NCI-H2227 (cell line): ENCODE measurements at regions not wholly inside any gene's neighbourhood (a gene's known extent, or its start where the extent isn't known, plus 50 kb on each side); places are given as distances from the start of the nearest gene placed in this dataset.

Experiments used
- DNase-seq: peaks from one replicate; lab custom pipeline; 2025; ENCODE audit not compliant: unreplicated experiment; lab: John Stamatoyannopoulos, UW

DNA sequence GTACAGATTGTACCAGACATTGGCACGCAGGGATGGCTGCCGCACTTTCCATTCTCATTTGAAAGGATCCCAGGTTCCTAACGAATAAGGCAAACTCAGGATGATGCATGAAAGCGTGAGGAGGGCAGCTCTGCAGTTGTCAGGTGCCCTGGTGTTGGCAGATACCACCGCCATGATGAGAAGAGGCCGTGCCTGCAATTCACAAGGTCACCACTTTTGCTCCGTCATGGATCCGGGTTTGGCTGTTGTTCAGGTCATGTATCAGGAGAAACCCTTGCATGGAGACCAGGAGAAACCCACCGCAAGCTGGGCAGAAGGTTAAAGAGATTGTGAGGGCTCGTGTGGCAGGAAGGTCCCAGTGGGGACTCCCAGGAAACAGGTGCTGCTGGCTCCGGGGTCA lies 233.2 kb downstream of the KLF6 start:
- no peak for DNase-seq

DNA sequence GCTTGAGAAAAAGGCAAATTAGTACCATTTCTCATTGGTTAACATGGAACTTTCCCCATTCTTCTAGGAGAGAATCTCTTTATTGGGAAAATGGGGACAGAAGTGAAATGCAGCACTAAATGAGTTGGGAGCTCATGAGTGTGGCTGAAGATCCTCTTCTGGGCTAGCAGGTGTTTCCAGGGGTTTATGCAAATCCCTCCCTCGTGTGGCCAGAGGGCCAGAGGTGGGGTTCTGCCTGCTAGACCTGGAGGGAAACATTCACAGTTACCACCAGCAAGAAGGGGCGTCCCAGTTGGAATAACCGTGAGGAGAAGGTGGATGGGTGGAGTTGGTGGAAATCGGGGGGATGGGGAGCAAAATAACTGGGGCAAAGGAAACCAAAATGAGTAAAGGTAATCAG lies 235.9 kb downstream of the KLF6 start:
- no peak for DNase-seq

GRCh38 chr10:3548702-3549101 lies 236.3 kb downstream of the KLF6 start:
- DNase-seq: no peak

DNA sequence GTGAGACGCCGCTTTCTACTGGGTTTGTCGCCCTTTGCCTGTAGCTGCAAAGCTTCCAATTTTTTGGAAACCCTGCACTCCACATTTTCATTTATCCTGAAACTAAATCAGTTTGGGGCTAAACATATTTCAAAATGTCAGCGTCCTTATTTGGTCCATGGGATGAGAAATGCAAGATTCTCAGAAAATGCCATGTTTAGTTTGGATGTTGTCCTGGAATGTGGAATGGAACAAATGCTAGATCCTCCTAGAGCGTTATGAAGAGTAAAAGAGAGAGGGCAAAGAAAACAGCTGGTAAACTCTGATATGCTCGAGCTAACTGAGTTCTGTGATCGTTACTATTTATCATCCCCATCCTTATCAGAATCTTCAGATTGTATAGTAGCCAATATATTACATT lies 236.9 kb downstream of the KLF6 start:
- no peak for DNase-seq

DNA sequence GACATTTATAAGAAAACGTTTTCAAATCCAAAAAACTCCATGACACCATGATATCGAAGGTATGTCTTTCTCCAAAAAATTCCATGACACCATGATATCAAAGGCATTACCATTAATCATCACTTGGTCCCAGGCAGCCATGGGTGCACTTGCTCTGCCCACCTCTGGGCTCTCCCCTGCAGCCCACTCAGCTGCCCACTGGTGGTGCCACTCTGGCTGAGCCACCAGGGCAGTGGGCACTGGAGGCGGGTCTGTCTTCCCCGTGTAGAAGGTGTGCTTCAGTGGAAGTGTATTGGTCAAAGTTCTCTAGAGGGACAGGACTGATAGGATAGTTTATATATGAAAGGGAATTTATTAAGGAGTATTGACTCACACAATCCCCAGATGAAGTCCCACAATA lies 240.4 kb downstream of the KLF6 start:
- no peak for DNase-seq

- DNase-seq: no peak
Measured at GRCh38 chr10:3542185-3542611, 242.8 kb downstream of the KLF6 start.

- DNase-seq: no peak
Measured at GRCh38 chr10:3539696-3540383, 245.2 kb downstream of the KLF6 start.

DNA sequence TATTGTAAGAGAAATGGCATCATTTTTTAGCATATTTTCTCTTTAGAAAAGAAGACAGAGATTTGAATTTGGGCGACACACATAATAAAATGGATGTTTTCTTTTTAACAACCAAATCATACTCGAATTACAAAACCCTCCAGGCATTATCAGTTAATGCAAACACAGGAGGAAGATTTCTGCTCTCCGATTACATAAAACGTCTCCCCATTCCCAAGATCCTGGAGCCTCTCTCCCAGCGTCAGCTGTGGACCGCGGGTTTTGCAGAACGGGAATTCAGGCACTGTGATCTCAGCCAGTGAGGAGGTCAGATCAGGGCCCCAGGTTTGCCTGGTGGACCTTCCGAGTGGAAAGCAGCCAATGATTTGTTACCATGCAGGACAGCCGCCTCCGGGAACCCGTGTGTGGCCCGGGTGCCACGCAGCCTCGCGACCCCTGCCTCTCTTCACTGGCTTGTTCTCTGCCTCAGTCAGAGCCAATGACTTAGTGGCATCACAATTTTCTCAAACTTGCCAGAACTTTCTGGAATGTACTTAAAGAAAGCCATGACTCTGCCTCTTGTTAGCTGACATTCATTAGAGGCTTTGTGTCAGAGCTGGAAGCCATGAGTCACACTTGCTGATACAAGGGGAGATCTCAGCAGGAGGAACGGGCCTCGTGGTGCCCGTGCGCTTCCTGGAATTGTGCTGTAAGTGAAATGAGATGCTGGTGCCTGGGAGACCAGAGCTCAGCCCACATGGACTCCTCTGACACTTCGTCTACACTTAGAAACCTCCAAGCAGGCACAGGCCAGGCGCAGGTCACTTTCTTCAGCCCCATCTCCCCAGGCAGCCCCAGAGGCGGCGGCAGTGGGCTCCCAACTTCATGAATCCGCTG lies 246.1 kb downstream of the KLF6 start:
- no peak for DNase-seq

DNA sequence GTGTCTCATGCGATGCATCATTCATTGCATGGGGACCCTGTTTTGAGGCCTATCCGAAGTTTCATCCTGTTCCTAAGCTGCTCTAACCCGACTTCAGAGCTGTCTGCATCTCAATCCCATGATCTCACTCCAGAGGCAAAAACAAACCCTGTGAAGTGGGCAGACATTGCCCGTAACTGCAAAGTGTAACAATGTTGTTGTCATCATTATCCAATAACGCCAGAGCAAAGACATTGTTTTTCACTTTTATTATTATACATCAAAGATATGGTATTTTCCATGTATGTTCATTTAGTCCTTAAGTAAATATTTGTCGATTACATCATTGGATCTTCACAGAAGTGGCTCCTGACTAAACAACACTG lies 246.7 kb downstream of the KLF6 start:
- no peak for DNase-seq

DNA sequence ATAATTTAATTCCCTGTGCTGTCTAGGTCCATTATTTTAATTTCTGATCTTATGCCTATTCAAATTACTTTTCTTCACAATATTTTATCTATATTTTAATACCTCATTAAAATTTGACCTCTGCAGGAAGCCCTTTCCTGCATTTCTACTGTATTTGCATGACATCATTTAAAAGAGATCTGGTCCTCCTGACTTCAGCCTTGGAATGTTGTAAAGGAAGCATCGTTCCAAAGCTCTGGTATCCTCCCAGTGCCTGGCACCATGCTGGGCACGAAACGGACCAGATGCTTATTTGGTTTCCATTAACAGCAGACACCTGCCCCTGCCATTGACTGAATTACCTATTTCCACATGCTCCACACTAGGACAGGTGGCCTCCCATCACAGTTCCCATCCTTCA lies 247.5 kb downstream of the KLF6 start:
- DNase-seq: no peak

GRCh38 chr10:3535001-3535400 lies 250.0 kb downstream of the KLF6 start:
- no peak for DNase-seq

GRCh38 chr10:3534433-3534832 lies 250.6 kb downstream of the KLF6 start:
- DNase-seq: no peak

- no peak for DNase-seq
Measured at GRCh38 chr10:3533296-3533695, 251.7 kb downstream of the KLF6 start.

DNA sequence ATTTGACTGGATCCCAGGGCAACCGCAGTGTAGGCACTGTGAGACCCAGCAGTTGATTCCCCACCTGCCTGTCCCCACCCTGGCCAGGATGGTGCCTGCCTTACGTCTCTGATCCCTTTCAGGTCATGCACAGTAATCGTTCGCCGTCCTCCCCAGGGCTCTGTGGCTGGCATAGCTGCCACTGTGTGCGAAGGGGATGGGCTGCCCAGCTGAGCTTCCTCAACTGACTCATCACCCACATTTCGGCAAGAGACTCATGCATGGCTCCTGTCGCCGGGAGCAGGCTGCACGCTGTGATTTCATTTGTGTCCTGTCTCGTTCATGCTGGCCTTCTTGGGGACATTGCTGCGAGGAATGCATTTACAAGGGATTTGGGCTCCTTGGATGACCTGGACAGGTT lies 252.4 kb downstream of the KLF6 start:
- no peak for DNase-seq

- no peak for DNase-seq
Measured at GRCh38 chr10:3531670-3532069, 253.3 kb downstream of the KLF6 start.

DNA sequence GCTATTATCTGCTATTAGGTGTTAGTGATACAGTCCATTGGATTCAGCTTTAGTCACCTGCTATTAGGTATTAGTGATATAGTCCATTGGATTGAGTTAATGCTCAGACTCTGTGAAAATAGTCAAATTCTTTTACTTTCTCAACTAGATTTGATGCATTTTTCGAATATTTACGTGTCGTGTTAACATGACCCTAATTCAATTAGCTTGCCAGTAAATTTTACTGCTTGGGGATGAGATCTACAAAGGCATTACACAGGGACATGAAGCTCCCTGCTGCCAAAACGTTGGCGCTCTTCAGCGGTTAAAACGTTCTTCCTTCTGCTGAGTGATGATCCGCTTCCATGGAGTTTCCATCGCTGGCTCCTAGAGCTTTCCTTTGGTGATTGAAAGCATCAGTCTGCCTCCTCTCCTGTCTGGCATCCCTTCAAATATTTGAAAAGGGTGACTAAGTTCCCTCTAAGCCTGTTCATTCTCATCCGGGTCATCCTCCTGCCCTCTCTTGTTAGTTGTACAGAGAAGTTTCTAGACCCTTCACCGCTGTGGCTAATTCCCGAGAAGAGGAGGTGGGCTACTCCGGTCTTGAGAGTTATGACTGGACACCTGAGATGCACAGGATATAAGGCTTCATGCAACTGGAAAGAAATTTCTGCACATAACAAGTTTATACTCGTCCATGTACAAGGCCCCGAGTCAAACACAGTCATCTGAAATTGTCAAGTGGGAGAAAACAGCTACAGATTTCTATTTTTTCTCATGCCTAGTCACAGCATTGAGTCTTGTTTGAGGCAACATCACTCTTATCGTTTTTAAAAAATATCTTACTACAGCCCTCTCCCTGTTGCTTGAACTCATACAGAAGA lies 254.0 kb downstream of the KLF6 start:
- no peak for DNase-seq

DNA sequence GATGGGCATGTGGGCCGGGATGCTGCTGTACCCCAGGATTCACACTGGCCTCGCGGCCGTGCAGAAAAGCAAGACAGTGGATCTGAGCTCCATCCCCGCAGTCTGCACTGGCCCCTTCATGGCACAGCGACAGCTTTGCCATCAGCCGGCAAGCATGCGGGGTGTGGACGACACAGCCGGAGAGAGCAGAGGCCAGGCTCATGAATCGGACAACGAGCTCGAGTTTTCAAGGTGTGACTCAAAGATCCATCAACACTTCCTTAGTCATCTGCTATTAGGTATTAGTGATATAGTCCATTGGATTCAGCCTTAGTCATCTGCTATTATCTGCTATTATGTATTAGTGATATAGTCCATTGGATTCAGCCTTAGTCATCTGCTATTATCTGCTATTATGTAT lies 254.7 kb downstream of the KLF6 start:
- no peak for DNase-seq

GRCh38 chr10:3529691-3530090 lies 255.3 kb downstream of the KLF6 start:
- DNase-seq: no peak

DNA sequence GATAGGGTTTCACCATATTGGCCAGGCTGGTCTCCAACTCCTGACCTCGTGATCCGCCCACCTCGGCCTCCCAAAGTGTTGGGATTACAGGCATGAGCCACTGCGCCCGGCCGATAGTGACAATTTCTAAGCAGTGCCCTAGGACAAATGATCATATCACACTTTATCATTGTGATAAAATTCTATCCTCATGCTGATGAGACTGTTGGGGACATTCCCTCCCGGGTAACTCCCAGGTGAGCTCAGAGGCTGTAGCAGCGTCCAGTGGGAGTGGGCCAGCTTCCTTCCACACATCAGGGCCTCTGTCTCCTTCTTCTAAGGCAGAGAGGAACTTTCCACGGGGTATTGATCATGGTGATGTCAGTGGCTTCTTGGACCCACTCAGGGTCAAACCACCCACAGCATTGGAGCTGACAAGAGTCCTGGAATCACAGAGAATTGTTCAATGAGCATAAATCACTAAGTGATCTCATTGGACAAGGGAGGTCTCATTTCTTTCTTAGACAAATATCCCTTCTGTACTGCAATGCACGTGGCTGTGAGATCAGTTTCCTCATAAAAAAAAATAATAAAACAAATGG lies 256.1 kb downstream of the KLF6 start:
- DNase-seq: no peak

DNA sequence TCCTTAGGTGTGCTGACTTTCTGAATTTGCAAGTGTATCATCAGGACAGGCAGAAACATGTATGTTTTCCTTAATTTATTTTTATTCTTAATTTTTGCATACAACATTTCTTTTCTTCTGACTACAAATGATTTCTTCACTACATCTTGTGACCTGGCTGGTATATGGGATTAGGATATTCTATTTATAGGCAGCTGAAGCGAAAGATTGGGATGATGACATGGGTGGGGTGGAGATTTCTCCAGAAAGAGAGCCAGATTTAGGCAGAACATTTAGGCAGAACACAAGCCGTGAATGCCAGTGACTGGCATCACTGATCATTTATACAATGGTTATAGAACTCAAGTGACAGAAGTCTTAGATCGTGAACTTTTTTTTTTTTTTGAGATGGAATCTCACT lies 256.7 kb downstream of the KLF6 start:
- DNase-seq: no peak

DNA sequence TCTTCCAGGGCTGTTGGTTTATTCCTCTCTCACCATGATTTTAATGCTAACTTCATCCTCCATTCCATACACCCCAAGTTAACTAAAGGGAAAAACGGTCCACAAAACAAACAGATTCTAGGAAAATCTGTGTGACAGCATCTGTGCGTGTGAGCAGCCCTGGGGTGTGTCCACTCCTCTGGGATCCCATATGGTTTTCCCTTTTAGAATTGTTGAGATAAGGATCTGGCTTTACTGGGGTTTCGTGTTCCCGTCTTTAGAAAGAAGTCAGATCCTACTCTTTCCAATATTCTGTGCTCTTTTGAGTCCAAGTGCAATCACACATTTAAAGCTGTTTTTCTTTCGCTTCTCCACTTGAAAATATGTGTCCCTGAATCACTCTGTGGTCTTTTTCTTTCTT lies 257.1 kb downstream of the KLF6 start:
- DNase-seq: no peak
